ENCODE measurements at regions not wholly inside any gene's neighbourhood (a gene's known extent, or its start where the extent isn't known, plus 50 kb on each side); places are given as distances from the start of the nearest gene placed in this dataset.
A peak's percentile ranks its signal among the peaks of the same experiment; 100 is the strongest.
"Not testable (repeated sequence)": the region's sequence is repeated elsewhere in the genome, so short reads cannot be mapped to it uniquely, and the experiment has no call there.

GRCh38 chr15:55126111-55126510 is 70.6 kb downstream of the RSL24D1 start:
- ATAC-seq (no peak), DNase-seq (no peak)
- intact Hi-C loops (cut with DNase I, micrococcal nuclease), result no loop called here

- no peak for ATAC-seq
- DNase-seq, result no peak
- intact Hi-C loops (cut with DNase I, micrococcal nuclease), result no loop called here
Measured at GRCh38 chr15:55124616-55125015, 72.1 kb downstream of the RSL24D1 start.

- intact Hi-C loops (cut with DNase I, micrococcal nuclease), result no loop called here
- ATAC-seq, result no peak
- DNase-seq, result no peak
Measured at GRCh38 chr15:55118344-55118870, 78.3 kb downstream of the RSL24D1 start.

GRCh38 chr15:55116636-55117035 is 80.1 kb downstream of the RSL24D1 start:
- DNase-seq (no peak), ATAC-seq (no peak)
- intact Hi-C loops (cut with DNase I, micrococcal nuclease), result no loop called here

- DNase-seq (no peak), ATAC-seq (no peak)
- intact Hi-C loops (cut with DNase I, micrococcal nuclease), result no loop called here
Measured at GRCh38 chr15:55113736-55114135, 83.0 kb downstream of the RSL24D1 start.

- no peak for DNase-seq
- intact Hi-C loops (cut with DNase I, micrococcal nuclease), result no loop called here
Measured at GRCh38 chr15:55112706-55113105, 84.0 kb downstream of the RSL24D1 start.

GRCh38 chr15:55110446-55110845 is 86.3 kb downstream of the RSL24D1 start:
- intact Hi-C loops (cut with DNase I, micrococcal nuclease), result no loop called here
- DNase-seq, result no peak
- ATAC-seq, result no peak

More at GRCh38 chr15:55112706-55113105, 84.0 kb downstream of the RSL24D1 start:
- no peak for ATAC-seq

- ATAC-seq, result peak; percentile 51
- peak; percentile 29 to 68 for DNase-seq
- intact Hi-C loops (cut with DNase I, micrococcal nuclease), result no loop called here
Measured at GRCh38 chr15:55108858-55109518, 87.8 kb downstream of the RSL24D1 start.

- no peak for ATAC-seq
- DNase-seq, result no peak
- intact Hi-C loops (cut with DNase I, micrococcal nuclease), result no loop called here
Measured at GRCh38 chr15:55108448-55108847, 88.3 kb downstream of the RSL24D1 start.

- intact Hi-C loops (cut with DNase I, micrococcal nuclease), result no loop called here
Measured at GRCh38 chr15:55106155-55106554, 90.6 kb downstream of the RSL24D1 start.

GRCh38 chr15:55094136-55094535 is 102.6 kb downstream of the RSL24D1 start:
- ATAC-seq (no peak), DNase-seq (no peak)
- intact Hi-C loops (cut with DNase I, micrococcal nuclease), result no loop called here

More at GRCh38 chr15:55106155-55106554, 90.6 kb downstream of the RSL24D1 start:
- ATAC-seq (no peak), DNase-seq (no peak)

- ATAC-seq (no peak), DNase-seq (no peak)
- intact Hi-C loops (cut with DNase I, micrococcal nuclease), result no loop called here
Measured at GRCh38 chr15:55088207-55088606, 108.5 kb downstream of the RSL24D1 start.

GRCh38 chr15:55084673-55085072 is 112.1 kb downstream of the RSL24D1 start:
- intact Hi-C loops (cut with DNase I, micrococcal nuclease), result no loop called here

GRCh38 chr15:55084216-55084615 is 112.5 kb downstream of the RSL24D1 start:
- no peak for DNase-seq
- ATAC-seq, result no peak
- intact Hi-C loops (cut with DNase I, micrococcal nuclease), result no loop called here

More at GRCh38 chr15:55084673-55085072, 112.1 kb downstream of the RSL24D1 start:
- DNase-seq (no peak), ATAC-seq (no peak)

GRCh38 chr15:55077052-55077451 is 119.7 kb downstream of the RSL24D1 start:
- DNase-seq; ATAC-seq; intact Hi-C loops (cut with DNase I, micrococcal nuclease): not testable (repeated sequence)

GRCh38 chr15:55074431-55074830 is 122.3 kb downstream of the RSL24D1 start:
- intact Hi-C loops (cut with DNase I, micrococcal nuclease), result no loop called here
- ATAC-seq (no peak), DNase-seq (no peak)

- ATAC-seq; intact Hi-C loops (cut with DNase I, micrococcal nuclease); DNase-seq: not testable (repeated sequence)
Measured at GRCh38 chr15:55063970-55064369, 132.8 kb downstream of the RSL24D1 start.

GRCh38 chr15:55060836-55061235 is 135.9 kb downstream of the RSL24D1 start:
- ATAC-seq (no peak), DNase-seq (no peak)
- intact Hi-C loops (cut with DNase I, micrococcal nuclease), result no loop called here

- intact Hi-C loops (cut with DNase I, micrococcal nuclease), result no loop called here
- ATAC-seq (no peak), DNase-seq (no peak)
Measured at GRCh38 chr15:55056500-55056899, 140.2 kb downstream of the RSL24D1 start.

- DNase-seq (no peak), ATAC-seq (no peak)
- intact Hi-C loops (cut with DNase I, micrococcal nuclease), result no loop called here
Measured at GRCh38 chr15:55044162-55044561, 152.6 kb downstream of the RSL24D1 start.

GRCh38 chr15:55037071-55037470 is 159.7 kb downstream of the RSL24D1 start:
- no peak for DNase-seq
- no peak for ATAC-seq
- intact Hi-C loops (cut with DNase I, micrococcal nuclease), result no loop called here
